ENCODE measurements at regions not wholly inside any gene's neighbourhood (a gene's known extent, or its start where the extent isn't known, plus 50 kb on each side); places are given as distances from the start of the nearest gene placed in this dataset.

GRCh38 chr18:39359636-39360035 is 1794.0 kb upstream of the CELF4 start:
- SMC1A ChIA-PET (ENCODE audit: uncharacterized antibody, unreplicated experiment): interaction anchor here (0.7 kb wide), 1 partner anchor 802 kb away, joined by 3 read pairs; no protein-coding TSS in a partner anchor
- no TSS peak for BruUV-seq (replicated peaks)
- Histone ChIP-seq H3K4me3 (no peak overlapping the region), H4K20me1 (ENCODE audit: control insufficient read depth, insufficient read depth) (no peaks in the 10 kb centered on the region), H3K36me3 (ENCODE audit: control insufficient read depth in 2 of 2, insufficient read depth in 2 of 2, low read length in 1 of 2) (no peaks in the 10 kb centered on the region), H3K4me1 (ENCODE audit: control insufficient read depth, insufficient read depth, low read length) (no peaks in the 10 kb centered on the region), H2AFZ (ENCODE audit: control insufficient read depth, low read depth, low read length) (no peak overlapping the region), H3K4me2 (ENCODE audit: control insufficient read depth, insufficient read depth) (no peak overlapping the region), H3K9ac (ENCODE audit: control insufficient read depth, insufficient read depth, low read length) (no peak overlapping the region), H3K9me3 (replicated peaks; ENCODE audit: control insufficient read depth, insufficient read depth, low read length) (no peaks in the 10 kb centered on the region), H3K27me3 (replicated peaks in 1 of 2; ENCODE audit: control insufficient read depth in 2 of 2, insufficient read depth in 2 of 2, low read length in 1 of 2) (no peaks in the 10 kb centered on the region), H3K79me2 (ENCODE audit: control insufficient read depth, insufficient read depth, low read length) (no peaks in the 10 kb centered on the region), H3K27ac (ENCODE audit: control insufficient read depth, insufficient read depth) (no peak overlapping the region)
- WGBS (ENCODE audit: insufficient coverage, insufficient replicate concordance, low lambda C conversion rate, missing lambda C conversion rate): 28% methylated on average over 4 of the region's 4 CpGs
- FAIRE-seq (no peak), DNase-seq (ENCODE audit: low read depth, low spot score) (no peak), ATAC-seq (no peak)
- CTCF ChIA-PET: no interaction called here
- intact Hi-C loops (cut with micrococcal nuclease; ENCODE audit: unreplicated experiment) (no loop called here), in situ Hi-C loops (cut with MboI) (no loop called here)
- POLR2A ChIA-PET: no interaction called here
- RAD21 ChIA-PET (ENCODE audit: unreplicated experiment): no interaction called here
- TF ChIP-seq ZNF622 (IDR thresholded peaks at IDR 0.05): no peak
- TF ChIP-seq SKIL (IDR thresholded peaks at IDR 0.05; ENCODE audit: low read depth, poor library complexity, severe bottlenecking): no peak
- no peak for TF ChIP-seq BCL11A (IDR thresholded peaks at IDR 0.05; ENCODE audit: low read depth, low read length)
- TF ChIP-seq PML (IDR thresholded peaks at IDR 0.05; ENCODE audit: low read length): no peak
- no peak for TF ChIP-seq ESRRA (IDR thresholded peaks at IDR 0.05; ENCODE audit: low read length)
- TF ChIP-seq DPF2 (IDR thresholded peaks at IDR 0.05): no peak
- no peak for TF ChIP-seq USF2 (IDR thresholded peaks at IDR 0.05; ENCODE audit: borderline replicate concordance, low read depth, low read length)
- TF ChIP-seq SUZ12 (IDR thresholded peaks at IDR 0.05; ENCODE audit: unreplicated experiment): no peak
- no peak for TF ChIP-seq ZNF207 (IDR thresholded peaks at IDR 0.05; ENCODE audit: borderline replicate concordance)

All from GM12878 (cell line).